Hepatocyte (in vitro differentiated cells): ENCODE measurements at regions not wholly inside any gene's neighbourhood (a gene's known extent, or its start where the extent isn't known, plus 50 kb on each side); places are given as distances from the start of the nearest gene placed in this dataset.

ENCODE experiments used
- EZH2 ChIP-seq: fragments of 200-600 bp; sonication (generic); IDR thresholded peaks from 2 replicates; pipeline ENCODE4 v1.6.1; 2016; ENCODE audit warnings: antibody characterized with exemption, mild to moderate bottlenecking, borderline replicate concordance
- TF ChIP-seq, protein P1 (sequence below): fragments of 200-600 bp; sonication (generic); IDR thresholded peaks from 2 replicates; pipeline ENCODE4 v1.5.1; 2016; ENCODE audit warnings: antibody characterized with exemption, mild to moderate bottlenecking; ENCODE audit not compliant: poor library complexity

DNA sequence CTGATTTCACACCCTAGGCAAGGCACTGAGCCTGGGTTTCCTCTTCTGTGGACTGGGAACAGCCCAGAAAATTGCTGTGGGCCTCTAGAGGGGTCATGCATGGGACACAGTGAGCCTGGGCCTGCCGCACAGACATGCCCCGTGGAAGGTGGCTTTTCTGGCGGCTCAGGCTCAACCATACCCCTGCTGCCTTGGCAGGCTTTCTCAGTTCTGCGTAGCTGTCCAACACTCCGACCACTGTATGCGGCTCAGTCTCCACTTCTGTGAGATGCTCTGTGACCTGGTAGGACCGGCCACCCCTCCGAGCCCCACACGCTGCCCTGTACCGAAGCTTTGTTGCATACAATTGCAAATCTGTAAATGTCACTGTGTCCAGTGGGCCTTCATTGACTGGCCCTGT, 126.3 kb downstream of the UQCRFS1 start:
- TF ChIP-seq, protein P1, sequence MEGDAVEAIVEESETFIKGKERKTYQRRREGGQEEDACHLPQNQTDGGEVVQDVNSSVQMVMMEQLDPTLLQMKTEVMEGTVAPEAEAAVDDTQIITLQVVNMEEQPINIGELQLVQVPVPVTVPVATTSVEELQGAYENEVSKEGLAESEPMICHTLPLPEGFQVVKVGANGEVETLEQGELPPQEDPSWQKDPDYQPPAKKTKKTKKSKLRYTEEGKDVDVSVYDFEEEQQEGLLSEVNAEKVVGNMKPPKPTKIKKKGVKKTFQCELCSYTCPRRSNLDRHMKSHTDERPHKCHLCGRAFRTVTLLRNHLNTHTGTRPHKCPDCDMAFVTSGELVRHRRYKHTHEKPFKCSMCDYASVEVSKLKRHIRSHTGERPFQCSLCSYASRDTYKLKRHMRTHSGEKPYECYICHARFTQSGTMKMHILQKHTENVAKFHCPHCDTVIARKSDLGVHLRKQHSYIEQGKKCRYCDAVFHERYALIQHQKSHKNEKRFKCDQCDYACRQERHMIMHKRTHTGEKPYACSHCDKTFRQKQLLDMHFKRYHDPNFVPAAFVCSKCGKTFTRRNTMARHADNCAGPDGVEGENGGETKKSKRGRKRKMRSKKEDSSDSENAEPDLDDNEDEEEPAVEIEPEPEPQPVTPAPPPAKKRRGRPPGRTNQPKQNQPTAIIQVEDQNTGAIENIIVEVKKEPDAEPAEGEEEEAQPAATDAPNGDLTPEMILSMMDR: no peak
- no peak for TF ChIP-seq EZH2
